ENCODE measurements at regions not wholly inside any gene's neighbourhood (a gene's known extent, or its start where the extent isn't known, plus 50 kb on each side); places are given as distances from the start of the nearest gene placed in this dataset.
A peak's percentile ranks its signal among the peaks of the same experiment; 100 is the strongest.

DNA sequence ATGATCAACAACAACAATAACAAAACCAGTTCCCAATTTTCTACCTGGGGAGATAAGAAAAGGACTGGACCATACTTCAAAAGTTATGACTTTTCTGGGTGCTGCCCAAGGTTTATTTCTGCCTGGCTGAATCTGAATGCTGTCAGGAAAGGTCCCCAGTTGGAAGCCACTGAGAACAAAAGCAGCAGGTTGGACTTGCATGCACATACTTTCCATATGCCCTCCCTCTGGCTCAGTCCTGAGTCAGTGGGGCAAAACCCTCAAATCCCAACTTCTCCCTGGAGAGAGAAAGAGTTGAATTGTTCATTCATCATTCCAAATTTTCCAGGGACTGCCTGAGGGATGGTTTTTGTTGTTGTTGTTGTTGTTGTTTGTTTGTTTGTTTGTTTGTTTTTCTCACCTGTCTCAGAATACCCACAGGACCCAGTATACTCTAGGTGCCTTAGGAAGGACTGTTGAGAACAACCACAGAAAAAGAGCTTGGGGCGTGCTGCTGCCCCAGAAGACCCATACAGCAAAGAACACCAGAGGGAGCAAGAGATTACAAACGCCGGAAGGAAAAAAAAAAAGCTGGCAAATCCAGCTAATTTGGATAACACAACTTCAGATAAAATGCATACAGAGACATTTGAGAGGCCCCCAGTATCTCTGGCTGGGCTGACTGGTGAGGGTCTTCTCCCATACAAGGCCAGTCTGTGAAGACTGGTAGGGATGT lies 138.9 kb upstream of the INPP4B start:
- ChIA-PET CTCF (ENCODE audit: low intra/inter-chr PET ratio, low total read pairs) (interaction anchor here (1.3 kb wide), 1 partner anchor 498 kb away, joined by 4 read pairs; no protein-coding TSS in a partner anchor), POLR2A (no interaction called here)
- in situ Hi-C loops (cut with HindIII; ENCODE audit: extremely low pct_ligation_motif_present, low pct_unique_long_range_greater_than_20kb), result loop anchor here (25.0 kb wide), 2 partner anchors 202 to 502 kb away; partner anchors contain the start of gene USP38
- no TSS peak for BruUV-seq (replicated peaks)
- H2AFZ ChIP-seq (ENCODE audit: low read length), result no peak overlapping the region
- no peak overlapping the region for H3K9ac ChIP-seq (ENCODE audit: insufficient read depth, low read depth, low read length)
- no peak overlapping the region for H3K4me2 ChIP-seq (ENCODE audit: low read depth, low read length)
- WGBS (ENCODE audit: low lambda C conversion rate), result 4% methylated on average over 3 of the region's 3 CpGs
- peak; percentile 60; the same call in 1 of the 2 replicates for TF ChIP-seq FOXP1 (IDR thresholded peaks at IDR 0.05)
- no peak for TF ChIP-seq FOXP1 (CRISPR knock-in tag; IDR thresholded peaks at IDR 0.05)
- TF ChIP-seq SMC3 (IDR thresholded peaks at IDR 0.05; ENCODE audit: low read length), result peak; percentile 70
- TF ChIP-seq, protein P1, sequence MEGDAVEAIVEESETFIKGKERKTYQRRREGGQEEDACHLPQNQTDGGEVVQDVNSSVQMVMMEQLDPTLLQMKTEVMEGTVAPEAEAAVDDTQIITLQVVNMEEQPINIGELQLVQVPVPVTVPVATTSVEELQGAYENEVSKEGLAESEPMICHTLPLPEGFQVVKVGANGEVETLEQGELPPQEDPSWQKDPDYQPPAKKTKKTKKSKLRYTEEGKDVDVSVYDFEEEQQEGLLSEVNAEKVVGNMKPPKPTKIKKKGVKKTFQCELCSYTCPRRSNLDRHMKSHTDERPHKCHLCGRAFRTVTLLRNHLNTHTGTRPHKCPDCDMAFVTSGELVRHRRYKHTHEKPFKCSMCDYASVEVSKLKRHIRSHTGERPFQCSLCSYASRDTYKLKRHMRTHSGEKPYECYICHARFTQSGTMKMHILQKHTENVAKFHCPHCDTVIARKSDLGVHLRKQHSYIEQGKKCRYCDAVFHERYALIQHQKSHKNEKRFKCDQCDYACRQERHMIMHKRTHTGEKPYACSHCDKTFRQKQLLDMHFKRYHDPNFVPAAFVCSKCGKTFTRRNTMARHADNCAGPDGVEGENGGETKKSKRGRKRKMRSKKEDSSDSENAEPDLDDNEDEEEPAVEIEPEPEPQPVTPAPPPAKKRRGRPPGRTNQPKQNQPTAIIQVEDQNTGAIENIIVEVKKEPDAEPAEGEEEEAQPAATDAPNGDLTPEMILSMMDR (CRISPR knock-in tag; IDR thresholded peaks at IDR 0.05), result peak; percentile 46
- peak; percentile 57 for TF ChIP-seq STAG1 (CRISPR knock-in tag; IDR thresholded peaks at IDR 0.05)
- TF ChIP-seq MAZ (IDR thresholded peaks at IDR 0.05; ENCODE audit: borderline replicate concordance, low read depth, low read length), result no peak
- no peak for TF ChIP-seq MAZ (CRISPR knock-in tag; IDR thresholded peaks at IDR 0.05; ENCODE audit: low read depth)
- no peak for TF ChIP-seq JUNB (CRISPR knock-in tag; IDR thresholded peaks at IDR 0.05; ENCODE audit: borderline replicate concordance)
- peak; percentile 81; the same call in 1 of the 2 replicates for TF ChIP-seq ZNF362 (CRISPR knock-in tag; IDR thresholded peaks at IDR 0.05; ENCODE audit: borderline replicate concordance)
- H4K20me1 ChIP-seq (ENCODE audit: insufficient read depth, low read length), result no peaks in the 10 kb centered on the region
- no peak for FAIRE-seq
- no peak overlapping the region for H3K27ac ChIP-seq (ENCODE audit: extremely low read length, insufficient read depth, low read length)
- H3K36me3 ChIP-seq (replicated peaks in 1 of 2; ENCODE audit: control insufficient read depth in 1 of 2, insufficient read depth in 2 of 2, low read length in 2 of 2), result no peaks in the 10 kb centered on the region
- H3K9me3 ChIP-seq (ENCODE audit: low read length), result no peaks in the 10 kb centered on the region
- H3K4me3 ChIP-seq (replicated peaks in 1 of 3; ENCODE audit: insufficient read depth in 1 of 3, low read depth in 2 of 3, low read length in 3 of 3), result no peak overlapping the region
- intact Hi-C loops (cut with micrococcal nuclease; ENCODE audit: unreplicated experiment), result loop anchor here (1.0 kb wide), 3 partner anchors 40 to 194 kb away; no protein-coding TSS in a partner anchor
- H3K4me1 ChIP-seq (ENCODE audit: insufficient read depth, low read length), result no peaks in the 10 kb centered on the region
- peak; percentile 75 for ATAC-seq
- H3K27me3 ChIP-seq (ENCODE audit: control insufficient read depth in 1 of 2, insufficient read depth in 2 of 2, low read length in 2 of 2), result no peaks in the 10 kb centered on the region
- H3K79me2 ChIP-seq (ENCODE audit: insufficient read depth, low read length), result no peaks in the 10 kb centered on the region
- DNase-seq (ENCODE audit: low spot score), result peak; percentile 23
